ENCODE measurements at regions not wholly inside any gene's neighbourhood (a gene's known extent, or its start where the extent isn't known, plus 50 kb on each side); places are given as distances from the start of the nearest gene placed in this dataset.

GRCh38 chr16:73692861-73693260, 603.8 kb upstream of the PSMD7 start:
- intact Hi-C loops (cut with micrococcal nuclease) = no loop called here
- Histone ChIP-seq H3K9me3 (ENCODE audit: control insufficient read depth, insufficient read depth, low read length) (peaks cover 6% of the 10 kb centered on the region), H3K18ac (ENCODE audit: low read depth, low read length) (no peak overlapping the region), H3K27me3 (ENCODE audit: control insufficient read depth, insufficient read depth, low read length) (no peaks in the 10 kb centered on the region), H2BK15ac (ENCODE audit: low read depth, low read length) (no peak overlapping the region), H3K14ac (replicated peaks; ENCODE audit: low read depth, low read length) (no peak overlapping the region), H3K4ac (ENCODE audit: low read depth, low read length) (no peak overlapping the region), H3K27ac (ENCODE audit: insufficient read depth, low read length) (no peak overlapping the region), H2AK5ac (ENCODE audit: low read depth, low read length) (no peak overlapping the region), H3K56ac (ENCODE audit: extremely low read depth, insufficient read depth, low read length) (no peak overlapping the region), H3K4me2 (ENCODE audit: low read depth, low read length) (no peak overlapping the region), H4K91ac (ENCODE audit: insufficient read depth, low read depth, low read length) (no peak overlapping the region), H2AFZ (replicated peaks; ENCODE audit: low read length, poor library complexity) (no peak overlapping the region), H4K20me1 (ENCODE audit: insufficient read depth, low read length) (no peaks in the 10 kb centered on the region), H4K8ac (ENCODE audit: low read depth in 2 of 2, low read length in 2 of 2) (no peak overlapping the region), H3K79me1 (ENCODE audit: low read depth in 1 of 2, low read length in 2 of 2) (no peaks in the 10 kb centered on the region), H3K9ac (ENCODE audit: low read depth, low read length) (no peak overlapping the region), H3K36me3 (ENCODE audit: control insufficient read depth, insufficient read depth, low read length) (no peaks in the 10 kb centered on the region), H3K4me3 (ENCODE audit: insufficient read depth, low read depth, low read length) (no peak overlapping the region), H2BK5ac (ENCODE audit: low read depth, low read length, poor library complexity, severe bottlenecking) (no peak overlapping the region), H2BK120ac (ENCODE audit: low read depth, low read length) (no peak overlapping the region), H4K5ac (ENCODE audit: low read depth, low read length) (no peak overlapping the region), H2AK9ac (replicated peaks; ENCODE audit: low read depth, low read length, poor library complexity) (no peak overlapping the region), H3K9me1 (ENCODE audit: insufficient read depth, low read length) (no peaks in the 10 kb centered on the region), H2BK20ac (ENCODE audit: low read depth, low read length) (no peak overlapping the region), H3K4me1 (ENCODE audit: control insufficient read depth, insufficient read depth, low read length) (no peaks in the 10 kb centered on the region), H3K23ac (ENCODE audit: low read depth, low read length) (no peak overlapping the region)
- ATAC-seq (ENCODE audit: low read depth) (no peak), DNase-seq (no peak)
- WGBS, 2 experiments (ENCODE audit: extremely low coverage in 2 of 2, insufficient read length in 1 of 2) = 60% methylated on average over 1 of the region's 3 CpGs; no CpG with 5 or more reads in 1 of the 2 experiments
- ChIA-PET CTCF (interaction anchor here (0.5 kb wide), 1 partner anchor 1825 kb away, joined by 4 read pairs; no protein-coding TSS in a partner anchor), POLR2A (ENCODE audit: unreplicated experiment) (no interaction called here)
- in situ Hi-C loops (cut with MboI; ENCODE audit: low sequenced_read_pairs) = no loop called here
- TF ChIP-seq SMC3 (IDR thresholded peaks at IDR 0.05; ENCODE audit: low read depth, low read length) (no peak), CEBPB (IDR thresholded peaks at IDR 0.05; ENCODE audit: low read depth, low read length) (no peak), MAZ (IDR thresholded peaks at IDR 0.05; ENCODE audit: borderline replicate concordance, low read depth, low read length) (no peak), RFX5 (IDR thresholded peaks at IDR 0.05; ENCODE audit: low read depth, low read length) (no peak), FOS (IDR thresholded peaks at IDR 0.05; ENCODE audit: low read depth, low read length) (no peak), BHLHE40 (IDR thresholded peaks at IDR 0.05; ENCODE audit: low read depth, low read length) (no peak), CHD1 (IDR thresholded peaks at IDR 0.05; ENCODE audit: low read depth, low read length) (no peak)
- dilution Hi-C loops (cut with HindIII; ENCODE audit: low sequenced_read_pairs, unreplicated experiment) = no loop called here
- no TSS peak for BruUV-seq (replicated peaks)
